ENCODE measurements at regions not wholly inside any gene's neighbourhood (a gene's known extent, or its start where the extent isn't known, plus 50 kb on each side); places are given as distances from the start of the nearest gene placed in this dataset.

GRCh38 chr15:53126144-53126543 lies 336.0 kb upstream of the ONECUT1 start (continued):
- no peak for TF ChIP-seq BHLHE40 (IDR thresholded peaks at IDR 0.05; ENCODE audit: low read length)
- no peak for TF ChIP-seq PML (IDR thresholded peaks at IDR 0.05; ENCODE audit: low read length)
- no peak for TF ChIP-seq CCNT2 (IDR thresholded peaks at IDR 0.05; ENCODE audit: borderline replicate concordance, extremely low read depth, insufficient read length, low read depth, low read length)
- TF ChIP-seq, protein P1, sequence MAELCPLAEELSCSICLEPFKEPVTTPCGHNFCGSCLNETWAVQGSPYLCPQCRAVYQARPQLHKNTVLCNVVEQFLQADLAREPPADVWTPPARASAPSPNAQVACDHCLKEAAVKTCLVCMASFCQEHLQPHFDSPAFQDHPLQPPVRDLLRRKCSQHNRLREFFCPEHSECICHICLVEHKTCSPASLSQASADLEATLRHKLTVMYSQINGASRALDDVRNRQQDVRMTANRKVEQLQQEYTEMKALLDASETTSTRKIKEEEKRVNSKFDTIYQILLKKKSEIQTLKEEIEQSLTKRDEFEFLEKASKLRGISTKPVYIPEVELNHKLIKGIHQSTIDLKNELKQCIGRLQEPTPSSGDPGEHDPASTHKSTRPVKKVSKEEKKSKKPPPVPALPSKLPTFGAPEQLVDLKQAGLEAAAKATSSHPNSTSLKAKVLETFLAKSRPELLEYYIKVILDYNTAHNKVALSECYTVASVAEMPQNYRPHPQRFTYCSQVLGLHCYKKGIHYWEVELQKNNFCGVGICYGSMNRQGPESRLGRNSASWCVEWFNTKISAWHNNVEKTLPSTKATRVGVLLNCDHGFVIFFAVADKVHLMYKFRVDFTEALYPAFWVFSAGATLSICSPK (IDR thresholded peaks at IDR 0.05; ENCODE audit: borderline replicate concordance), result no peak

DNA sequence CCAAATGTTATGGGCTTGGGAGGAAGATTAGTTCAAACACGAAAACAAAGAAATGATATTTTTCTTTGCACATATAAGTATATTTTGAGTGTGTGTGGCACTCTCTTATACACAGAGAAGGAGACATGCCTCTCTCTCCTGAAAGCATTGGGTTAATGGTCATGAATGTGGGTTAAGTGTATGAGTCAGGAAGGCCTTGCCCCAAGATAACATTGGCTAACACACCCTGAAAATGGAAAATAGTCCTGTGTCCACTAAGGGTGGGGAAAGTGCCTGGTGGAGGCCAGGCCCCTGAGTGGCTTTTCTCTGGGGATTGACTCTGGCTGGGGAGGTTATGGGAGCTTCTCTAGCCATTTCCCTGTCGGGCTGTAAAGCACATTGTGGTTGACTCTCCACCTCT lies 332.7 kb upstream of the ONECUT1 start:
- FAIRE-seq (no peak), ATAC-seq (no peak), DNase-seq (ENCODE audit: extremely low read depth in 1 of 4, low spot score in 3 of 4) (no peak)
- no peak overlapping the region for H3K9ac ChIP-seq (ENCODE audit: insufficient read depth in 1 of 2, low read depth in 2 of 2, low read length in 2 of 2)
- no peak overlapping the region for H3K27ac ChIP-seq (ENCODE audit: extremely low read depth, low read depth, low read length)
- no peaks in the 10 kb centered on the region for H3K9me1 ChIP-seq (ENCODE audit: control insufficient read depth, insufficient read depth, low read length)
- H3K4me1 ChIP-seq (replicated peaks in 1 of 2; ENCODE audit: control insufficient read depth in 2 of 2, insufficient read depth in 2 of 2, low read length in 2 of 2), result no peaks in the 10 kb centered on the region
- no peak overlapping the region for H3K4me3 ChIP-seq
- ChIA-PET CTCF (ENCODE audit: low intra/inter-chr PET ratio) (no interaction called here), POLR2A (no interaction called here)
- H3K36me3 ChIP-seq (ENCODE audit: control insufficient read depth, insufficient read depth, low read length), result no peaks in the 10 kb centered on the region
- H3K4me2 ChIP-seq (ENCODE audit: insufficient read depth, low read length), result no peak overlapping the region
- no peaks in the 10 kb centered on the region for H3K27me3 ChIP-seq (ENCODE audit: control insufficient read depth in 2 of 2, insufficient read depth in 2 of 2, low read length in 2 of 2)
- no peak overlapping the region for H2AFZ ChIP-seq (ENCODE audit: low read depth, low read length)
- H3K9me3 ChIP-seq (replicated peaks; ENCODE audit: control insufficient read depth, insufficient read depth, low read depth, low read length), result peaks cover 4% of the 10 kb centered on the region; the same call in 1 of the 2 replicates
- intact Hi-C loops (cut with micrococcal nuclease) (no loop called here), in situ Hi-C loops (cut with MboI) (no loop called here)
- WGBS (ENCODE audit: insufficient coverage, low coverage, missing lambda C conversion rate), result 0% methylated on average over 2 of the region's 2 CpGs
- no peaks in the 10 kb centered on the region for H4K20me1 ChIP-seq (replicated peaks; ENCODE audit: control insufficient read depth, insufficient read depth, low read length)
- no peaks in the 10 kb centered on the region for H3K79me2 ChIP-seq (ENCODE audit: control insufficient read depth, insufficient read depth, low read length)
- no TSS peak for BruUV-seq (replicated peaks)
- TF ChIP-seq EP300 (IDR thresholded peaks at IDR 0.05; ENCODE audit: low read length) (no peak), SIN3A (IDR thresholded peaks at IDR 0.05; ENCODE audit: borderline replicate concordance in 2 of 2, control insufficient read depth in 1 of 2, low read depth in 2 of 2, low read length in 2 of 2) (no peak), MIER1 (IDR thresholded peaks at IDR 0.05; ENCODE audit: low read depth) (no peak), PREB (CRISPR knock-in tag; IDR thresholded peaks at IDR 0.05) (no peak), ZNF76 (CRISPR knock-in tag; IDR thresholded peaks at IDR 0.05; ENCODE audit: borderline replicate concordance) (no peak)
- TF ChIP-seq, protein P2, sequence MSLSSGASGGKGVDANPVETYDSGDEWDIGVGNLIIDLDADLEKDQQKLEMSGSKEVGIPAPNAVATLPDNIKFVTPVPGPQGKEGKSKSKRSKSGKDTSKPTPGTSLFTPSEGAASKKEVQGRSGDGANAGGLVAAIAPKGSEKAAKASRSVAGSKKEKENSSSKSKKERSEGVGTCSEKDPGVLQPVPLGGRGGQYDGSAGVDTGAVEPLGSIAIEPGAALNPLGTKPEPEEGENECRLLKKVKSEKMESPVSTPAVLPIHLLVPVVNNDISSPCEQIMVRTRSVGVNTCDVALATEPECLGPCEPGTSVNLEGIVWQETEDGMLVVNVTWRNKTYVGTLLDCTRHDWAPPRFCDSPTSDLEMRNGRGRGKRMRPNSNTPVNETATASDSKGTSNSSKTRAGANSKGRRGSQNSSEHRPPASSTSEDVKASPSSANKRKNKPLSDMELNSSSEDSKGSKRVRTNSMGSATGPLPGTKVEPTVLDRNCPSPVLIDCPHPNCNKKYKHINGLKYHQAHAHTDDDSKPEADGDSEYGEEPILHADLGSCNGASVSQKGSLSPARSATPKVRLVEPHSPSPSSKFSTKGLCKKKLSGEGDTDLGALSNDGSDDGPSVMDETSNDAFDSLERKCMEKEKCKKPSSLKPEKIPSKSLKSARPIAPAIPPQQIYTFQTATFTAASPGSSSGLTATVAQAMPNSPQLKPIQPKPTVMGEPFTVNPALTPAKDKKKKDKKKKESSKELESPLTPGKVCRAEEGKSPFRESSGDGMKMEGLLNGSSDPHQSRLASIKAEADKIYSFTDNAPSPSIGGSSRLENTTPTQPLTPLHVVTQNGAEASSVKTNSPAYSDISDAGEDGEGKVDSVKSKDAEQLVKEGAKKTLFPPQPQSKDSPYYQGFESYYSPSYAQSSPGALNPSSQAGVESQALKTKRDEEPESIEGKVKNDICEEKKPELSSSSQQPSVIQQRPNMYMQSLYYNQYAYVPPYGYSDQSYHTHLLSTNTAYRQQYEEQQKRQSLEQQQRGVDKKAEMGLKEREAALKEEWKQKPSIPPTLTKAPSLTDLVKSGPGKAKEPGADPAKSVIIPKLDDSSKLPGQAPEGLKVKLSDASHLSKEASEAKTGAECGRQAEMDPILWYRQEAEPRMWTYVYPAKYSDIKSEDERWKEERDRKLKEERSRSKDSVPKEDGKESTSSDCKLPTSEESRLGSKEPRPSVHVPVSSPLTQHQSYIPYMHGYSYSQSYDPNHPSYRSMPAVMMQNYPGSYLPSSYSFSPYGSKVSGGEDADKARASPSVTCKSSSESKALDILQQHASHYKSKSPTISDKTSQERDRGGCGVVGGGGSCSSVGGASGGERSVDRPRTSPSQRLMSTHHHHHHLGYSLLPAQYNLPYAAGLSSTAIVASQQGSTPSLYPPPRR (CRISPR knock-in tag; IDR thresholded peaks at IDR 0.05; ENCODE audit: borderline replicate concordance), result no peak
- TF ChIP-seq, protein P3, sequence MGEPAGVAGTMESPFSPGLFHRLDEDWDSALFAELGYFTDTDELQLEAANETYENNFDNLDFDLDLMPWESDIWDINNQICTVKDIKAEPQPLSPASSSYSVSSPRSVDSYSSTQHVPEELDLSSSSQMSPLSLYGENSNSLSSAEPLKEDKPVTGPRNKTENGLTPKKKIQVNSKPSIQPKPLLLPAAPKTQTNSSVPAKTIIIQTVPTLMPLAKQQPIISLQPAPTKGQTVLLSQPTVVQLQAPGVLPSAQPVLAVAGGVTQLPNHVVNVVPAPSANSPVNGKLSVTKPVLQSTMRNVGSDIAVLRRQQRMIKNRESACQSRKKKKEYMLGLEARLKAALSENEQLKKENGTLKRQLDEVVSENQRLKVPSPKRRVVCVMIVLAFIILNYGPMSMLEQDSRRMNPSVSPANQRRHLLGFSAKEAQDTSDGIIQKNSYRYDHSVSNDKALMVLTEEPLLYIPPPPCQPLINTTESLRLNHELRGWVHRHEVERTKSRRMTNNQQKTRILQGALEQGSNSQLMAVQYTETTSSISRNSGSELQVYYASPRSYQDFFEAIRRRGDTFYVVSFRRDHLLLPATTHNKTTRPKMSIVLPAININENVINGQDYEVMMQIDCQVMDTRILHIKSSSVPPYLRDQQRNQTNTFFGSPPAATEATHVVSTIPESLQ (CRISPR knock-in tag; IDR thresholded peaks at IDR 0.05), result no peak
